Brain microvascular endothelial cell (primary cell): ENCODE measurements at regions not wholly inside any gene's neighbourhood (a gene's known extent, or its start where the extent isn't known, plus 50 kb on each side); places are given as distances from the start of the nearest gene placed in this dataset.

ENCODE experiments used
- DNase-seq: peaks from one replicate; pipeline ENCODE4 v3.0.0-alpha.2; 2020
- H3K27ac ChIP-seq: fragments of 250-450 bp; sonication (Bioruptor Pico); 2 replicates; pipeline ENCODE4 v1.5.1; 2020; ENCODE audit warnings: mild to moderate bottlenecking, moderate library complexity
- H3K27me3 ChIP-seq: fragments of 250-450 bp; sonication (Bioruptor Pico); replicated peaks from 2 replicates; pipeline ENCODE4 v1.5.1; 2020; ENCODE audit warnings: mild to moderate bottlenecking
- H3K36me3 ChIP-seq: fragments of 250-450 bp; sonication (Bioruptor Pico); replicated peaks from 2 replicates; pipeline ENCODE4 v1.5.1; 2020; ENCODE audit warnings: mild to moderate bottlenecking
- H3K4me3 ChIP-seq: 2 replicates; pipeline ENCODE4 v1.5.1; 2011; ENCODE audit warnings: low read depth, mild to moderate bottlenecking, control low read depth, low read length, moderate library complexity
- CTCF ChIP-seq: IDR thresholded peaks from 2 replicates; pipeline ENCODE4 v1.5.1; 2011; ENCODE audit warnings: low read depth, mild to moderate bottlenecking, moderate library complexity, low read length, control low read depth, inconsistent platforms; ENCODE audit errors: missing control alignments
- in situ Hi-C: cut with HindIII; loops from 2 replicates; pipeline ENCODE4 v1.10.0; 2017; ENCODE audit warnings: low sequenced_read_pairs, low pct_ligation_motif_present

- DNase-seq = no peak
- H3K4me3 ChIP-seq = no peak overlapping the region
- H3K27me3 ChIP-seq = no peaks in the 10 kb centered on the region
- no peaks in the 10 kb centered on the region for H3K36me3 ChIP-seq
- H3K27ac ChIP-seq = no peak overlapping the region
- in situ Hi-C loops = no loop called here
- no peak for TF ChIP-seq CTCF
Measured at GRCh38 chr4:188841523-188841922, 702.3 kb downstream of the TRIML1 start.

- no peaks in the 10 kb centered on the region for H3K36me3 ChIP-seq
- H3K4me3 ChIP-seq = no peak overlapping the region
- H3K27ac ChIP-seq = no peak overlapping the region
- in situ Hi-C loops = no loop called here
- H3K27me3 ChIP-seq = no peaks in the 10 kb centered on the region
- no peak for TF ChIP-seq CTCF
- no peak for DNase-seq
Measured at GRCh38 chr4:188854436-188854835, 715.2 kb downstream of the TRIML1 start.

- Histone ChIP-seq H3K36me3 (no peaks in the 10 kb centered on the region), H3K4me3 (no peak overlapping the region), H3K27me3 (no peaks in the 10 kb centered on the region), H3K27ac (no peak overlapping the region)
- TF ChIP-seq CTCF = no peak
- in situ Hi-C loops = no loop called here
- DNase-seq = no peak
Measured at GRCh38 chr4:188858696-188859095, 719.5 kb downstream of the TRIML1 start.

GRCh38 chr4:188864741-188865140 lies 725.5 kb downstream of the TRIML1 start:
- H3K27ac ChIP-seq = no peak overlapping the region
- TF ChIP-seq CTCF = no peak
- no peaks in the 10 kb centered on the region for H3K36me3 ChIP-seq
- no peak overlapping the region for H3K4me3 ChIP-seq
- H3K27me3 ChIP-seq = no peaks in the 10 kb centered on the region
- DNase-seq = no peak
- in situ Hi-C loops = no loop called here

- no peak for DNase-seq
Measured at GRCh38 chr4:188867796-188868195, 728.6 kb downstream of the TRIML1 start.

More at GRCh38 chr4:188867796-188868195, 728.6 kb downstream of the TRIML1 start:
- TF ChIP-seq CTCF = no peak
- in situ Hi-C loops = no loop called here
- Histone ChIP-seq H3K4me3 (no peak overlapping the region), H3K27me3 (no peaks in the 10 kb centered on the region), H3K36me3 (no peaks in the 10 kb centered on the region), H3K27ac (no peak overlapping the region)
